ENCODE measurements at regions not wholly inside any gene's neighbourhood (a gene's known extent, or its start where the extent isn't known, plus 50 kb on each side); places are given as distances from the start of the nearest gene placed in this dataset.

GRCh38 chr14:104470588-104470987 is 109.0 kb upstream of the C14orf180 start:
- WGBS (ENCODE audit: missing lambda C conversion rate): 61% methylated on average over 15 of the region's 15 CpGs
- no peak for FAIRE-seq
- Histone ChIP-seq H3K9me3 (no peaks in the 10 kb centered on the region), H3K4me3 (no peak overlapping the region), H3K4me1 (no peaks in the 10 kb centered on the region), H3K4me2 (no peak overlapping the region), H3K27ac (no peak overlapping the region)
- TF ChIP-seq TFCP2L1 (CRISPR knock-in tag; IDR thresholded peaks at IDR 0.05): no peak
- TF ChIP-seq ZFP36 (IDR thresholded peaks at IDR 0.05; ENCODE audit: borderline replicate concordance, partially characterized antibody): peak; percentile 46
- TF ChIP-seq BHLHE40 (IDR thresholded peaks at IDR 0.05; ENCODE audit: low read depth, low read length): no peak
- no peak for TF ChIP-seq CBX2 (IDR thresholded peaks at IDR 0.05; ENCODE audit: borderline replicate concordance, low read depth)
- no peak for TF ChIP-seq CBX8 (IDR thresholded peaks at IDR 0.05)
- no peak for DNase-seq (ENCODE audit: low read depth in 1 of 2, low spot score in 1 of 2)
- ATAC-seq: no peak
- ChIA-PET POLR2A (no interaction called here), CTCF (no interaction called here)

- FAIRE-seq (no peak), ATAC-seq (no peak), DNase-seq (ENCODE audit: low read depth in 1 of 2, low spot score in 1 of 2) (no peak)
- no peak overlapping the region for H3K27ac ChIP-seq
- H3K4me3 ChIP-seq: no peak overlapping the region
- H3K9me3 ChIP-seq: no peaks in the 10 kb centered on the region
- TF ChIP-seq POLR2AphosphoS2 (conservative IDR thresholded peaks at IDR 0.05; ENCODE audit: low read length): no peak
- TF ChIP-seq ZSCAN20 (CRISPR knock-in tag; IDR thresholded peaks at IDR 0.05): no peak
- TF ChIP-seq MAZ (IDR thresholded peaks at IDR 0.05; ENCODE audit: borderline replicate concordance, low read depth, low read length): no peak
- no peak for TF ChIP-seq SMC3 (IDR thresholded peaks at IDR 0.05)
- no peak for TF ChIP-seq ESRRA (IDR thresholded peaks at IDR 0.05; ENCODE audit: borderline replicate concordance, low read length)
- TF ChIP-seq HOXB13 (CRISPR knock-in tag; IDR thresholded peaks at IDR 0.05; ENCODE audit: low read depth): no peak
- TF ChIP-seq RCOR1 (IDR thresholded peaks at IDR 0.05; ENCODE audit: low read depth, low read length): no peak
- TF ChIP-seq EHMT2 (IDR thresholded peaks at IDR 0.05; ENCODE audit: low read depth): no peak
- no peak for TF ChIP-seq ZNF302 (CRISPR knock-in tag; IDR thresholded peaks at IDR 0.05)
- no peak for TF ChIP-seq EHF (CRISPR knock-in tag; IDR thresholded peaks at IDR 0.05)
- TF ChIP-seq MYC (IDR thresholded peaks at IDR 0.05; ENCODE audit: borderline replicate concordance, low read length): no peak
- no peak for TF ChIP-seq KDM1A (IDR thresholded peaks at IDR 0.05; ENCODE audit: low read depth)
- no peak for TF ChIP-seq ZC3H11A (IDR thresholded peaks at IDR 0.05)
- ChIA-PET CTCF (no interaction called here), POLR2A (no interaction called here)
- H3K4me2 ChIP-seq: no peak overlapping the region
- H3K4me1 ChIP-seq: no peaks in the 10 kb centered on the region
- 45% methylated on average over 8 of the region's 8 CpGs for WGBS (ENCODE audit: missing lambda C conversion rate)
Observed at GRCh38 chr14:104471114-104471513, 108.5 kb upstream of the C14orf180 start.

- FAIRE-seq (no peak), DNase-seq (ENCODE audit: low read depth in 1 of 2, low spot score in 1 of 2) (no peak), ATAC-seq (no peak)
- no peaks in the 10 kb centered on the region for H3K9me3 ChIP-seq
- TF ChIP-seq HES2 (IDR thresholded peaks at IDR 0.05) (no peak), RARB (CRISPR knock-in tag; IDR thresholded peaks at IDR 0.05) (no peak), RAD21 (conservative IDR thresholded peaks at IDR 0.05 in 1 of 2, IDR thresholded peaks at IDR 0.05 in 1 of 2) (no peak), CHD4 (IDR thresholded peaks at IDR 0.05; ENCODE audit: borderline replicate concordance) (no peak), USF2 (IDR thresholded peaks at IDR 0.05) (no peak), HOXB5 (CRISPR knock-in tag; IDR thresholded peaks at IDR 0.05) (no peak), CTCF (IDR thresholded peaks at IDR 0.05) (no peak), JUN (IDR thresholded peaks at IDR 0.05) (no peak), RCOR1 (IDR thresholded peaks at IDR 0.05; ENCODE audit: low read depth, low read length) (no peak), BCL3 (IDR thresholded peaks at IDR 0.05) (no peak), NFE2L2 (conservative IDR thresholded peaks at IDR 0.05; ENCODE audit: low read length) (no peak)
- H3K4me3 ChIP-seq: no peak overlapping the region
- H3K4me2 ChIP-seq: no peak overlapping the region
- WGBS (ENCODE audit: missing lambda C conversion rate): 15% methylated on average over 1 of the region's 1 CpG
- ChIA-PET POLR2A (no interaction called here), CTCF (no interaction called here)
- H3K27ac ChIP-seq: no peak overlapping the region
- no peaks in the 10 kb centered on the region for H3K4me1 ChIP-seq
Observed at GRCh38 chr14:104472073-104472472, 107.5 kb upstream of the C14orf180 start.

Measured in A549 (cell line).